ENCODE measurements at regions not wholly inside any gene's neighbourhood (a gene's known extent, or its start where the extent isn't known, plus 50 kb on each side); places are given as distances from the start of the nearest gene placed in this dataset.

DNA sequence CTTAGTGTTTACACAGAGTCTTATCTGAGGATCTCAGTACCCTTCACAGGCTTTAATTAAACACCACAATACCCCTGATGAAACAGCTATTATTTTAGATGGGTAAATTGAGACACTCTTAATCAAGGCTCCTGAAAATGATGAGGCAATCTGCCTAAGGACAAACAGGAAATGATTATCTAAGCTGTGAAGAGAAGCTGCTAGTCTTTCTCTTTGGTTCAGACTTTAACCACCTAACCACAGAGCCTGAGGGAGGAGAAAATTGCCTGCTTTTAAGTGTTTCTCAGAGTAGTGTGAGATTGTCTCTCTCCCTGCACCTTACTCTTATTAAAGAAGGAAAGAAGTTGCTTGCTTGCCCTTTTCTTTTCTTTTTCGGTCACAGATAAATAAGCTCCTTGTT, 364.3 kb upstream of the ADAMTS9 start:
- TF ChIP-seq YY1 (IDR thresholded peaks at IDR 0.05; ENCODE audit: low read depth) (no peak), RFX5 (IDR thresholded peaks at IDR 0.05; ENCODE audit: low read length) (no peak), RCOR1 (IDR thresholded peaks at IDR 0.05; ENCODE audit: low read length) (no peak), POLR2AphosphoS5 (IDR thresholded peaks at IDR 0.05; ENCODE audit: low read depth, low read length) (no peak), EZH2phosphoT487 (IDR thresholded peaks at IDR 0.05; ENCODE audit: borderline replicate concordance, low read depth) (no peak), CHD2 (IDR thresholded peaks at IDR 0.05; ENCODE audit: low read length, partially characterized antibody) (no peak), EP300 (IDR thresholded peaks at IDR 0.05; ENCODE audit: borderline replicate concordance in 1 of 2, low read depth in 1 of 2, low read length in 1 of 2) (no peak), FOXM1 (IDR thresholded peaks at IDR 0.05; ENCODE audit: low read depth) (no peak), TCF12 (IDR thresholded peaks at IDR 0.05) (no peak)
- TF ChIP-seq, protein P1, sequence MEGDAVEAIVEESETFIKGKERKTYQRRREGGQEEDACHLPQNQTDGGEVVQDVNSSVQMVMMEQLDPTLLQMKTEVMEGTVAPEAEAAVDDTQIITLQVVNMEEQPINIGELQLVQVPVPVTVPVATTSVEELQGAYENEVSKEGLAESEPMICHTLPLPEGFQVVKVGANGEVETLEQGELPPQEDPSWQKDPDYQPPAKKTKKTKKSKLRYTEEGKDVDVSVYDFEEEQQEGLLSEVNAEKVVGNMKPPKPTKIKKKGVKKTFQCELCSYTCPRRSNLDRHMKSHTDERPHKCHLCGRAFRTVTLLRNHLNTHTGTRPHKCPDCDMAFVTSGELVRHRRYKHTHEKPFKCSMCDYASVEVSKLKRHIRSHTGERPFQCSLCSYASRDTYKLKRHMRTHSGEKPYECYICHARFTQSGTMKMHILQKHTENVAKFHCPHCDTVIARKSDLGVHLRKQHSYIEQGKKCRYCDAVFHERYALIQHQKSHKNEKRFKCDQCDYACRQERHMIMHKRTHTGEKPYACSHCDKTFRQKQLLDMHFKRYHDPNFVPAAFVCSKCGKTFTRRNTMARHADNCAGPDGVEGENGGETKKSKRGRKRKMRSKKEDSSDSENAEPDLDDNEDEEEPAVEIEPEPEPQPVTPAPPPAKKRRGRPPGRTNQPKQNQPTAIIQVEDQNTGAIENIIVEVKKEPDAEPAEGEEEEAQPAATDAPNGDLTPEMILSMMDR (IDR thresholded peaks at IDR 0.05) = no peak
- TF ChIP-seq, protein P2, sequence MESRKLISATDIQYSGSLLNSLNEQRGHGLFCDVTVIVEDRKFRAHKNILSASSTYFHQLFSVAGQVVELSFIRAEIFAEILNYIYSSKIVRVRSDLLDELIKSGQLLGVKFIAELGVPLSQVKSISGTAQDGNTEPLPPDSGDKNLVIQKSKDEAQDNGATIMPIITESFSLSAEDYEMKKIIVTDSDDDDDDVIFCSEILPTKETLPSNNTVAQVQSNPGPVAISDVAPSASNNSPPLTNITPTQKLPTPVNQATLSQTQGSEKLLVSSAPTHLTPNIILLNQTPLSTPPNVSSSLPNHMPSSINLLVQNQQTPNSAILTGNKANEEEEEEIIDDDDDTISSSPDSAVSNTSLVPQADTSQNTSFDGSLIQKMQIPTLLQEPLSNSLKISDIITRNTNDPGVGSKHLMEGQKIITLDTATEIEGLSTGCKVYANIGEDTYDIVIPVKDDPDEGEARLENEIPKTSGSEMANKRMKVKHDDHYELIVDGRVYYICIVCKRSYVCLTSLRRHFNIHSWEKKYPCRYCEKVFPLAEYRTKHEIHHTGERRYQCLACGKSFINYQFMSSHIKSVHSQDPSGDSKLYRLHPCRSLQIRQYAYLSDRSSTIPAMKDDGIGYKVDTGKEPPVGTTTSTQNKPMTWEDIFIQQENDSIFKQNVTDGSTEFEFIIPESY (IDR thresholded peaks at IDR 0.05; ENCODE audit: borderline replicate concordance, low read depth) = no peak
- TF ChIP-seq, protein P3, sequence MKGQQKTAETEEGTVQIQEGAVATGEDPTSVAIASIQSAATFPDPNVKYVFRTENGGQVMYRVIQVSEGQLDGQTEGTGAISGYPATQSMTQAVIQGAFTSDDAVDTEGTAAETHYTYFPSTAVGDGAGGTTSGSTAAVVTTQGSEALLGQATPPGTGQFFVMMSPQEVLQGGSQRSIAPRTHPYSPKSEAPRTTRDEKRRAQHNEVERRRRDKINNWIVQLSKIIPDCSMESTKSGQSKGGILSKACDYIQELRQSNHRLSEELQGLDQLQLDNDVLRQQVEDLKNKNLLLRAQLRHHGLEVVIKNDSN (IDR thresholded peaks at IDR 0.05; ENCODE audit: borderline replicate concordance, low read depth) = no peak
